22Rv1 (cell line): ENCODE measurements at regions not wholly inside any gene's neighbourhood (a gene's known extent, or its start where the extent isn't known, plus 50 kb on each side); places are given as distances from the start of the nearest gene placed in this dataset.

Experiments
- H3K27ac ChIP-seq: fragments of 450-650 bp; 2 replicates; pipeline ENCODE4 v1.5.1; 2017
- CTCF ChIP-seq: fragments of 450-650 bp; IDR thresholded peaks from 2 replicates; pipeline ENCODE4 v1.5.1; 2017; ENCODE audit warnings: mild to moderate bottlenecking
- ZFX ChIP-seq: fragments of 450-650 bp; IDR thresholded peaks from 2 replicates; pipeline ENCODE4 v1.6.1; 2017; ENCODE audit warnings: antibody characterized with exemption, borderline replicate concordance

- H3K27ac ChIP-seq: no peak overlapping the region
Measured at GRCh38 chr6:28707387-28708282, 182.0 kb downstream of the GPX5 start.

GRCh38 chr6:28709478-28710349, 184.0 kb downstream of the GPX5 start:
- no peak overlapping the region for H3K27ac ChIP-seq
- no peak for TF ChIP-seq ZFX
- no peak for TF ChIP-seq CTCF

More at GRCh38 chr6:28707387-28708282, 182.0 kb downstream of the GPX5 start:
- no peak for TF ChIP-seq CTCF
- no peak for TF ChIP-seq ZFX

- TF ChIP-seq ZFX (no peak), CTCF (no peak)
- no peak overlapping the region for H3K27ac ChIP-seq
Measured at GRCh38 chr6:28710466-28711191, 184.9 kb downstream of the GPX5 start.

GRCh38 chr6:28711325-28711724, 185.6 kb downstream of the GPX5 start:
- TF ChIP-seq CTCF (no peak), ZFX (no peak)
- no peak overlapping the region for H3K27ac ChIP-seq

GRCh38 chr6:28711788-28712341, 186.2 kb downstream of the GPX5 start:
- no peak overlapping the region; the same call in 1 of the 2 replicates for H3K27ac ChIP-seq
- TF ChIP-seq CTCF (no peak), ZFX (no peak)

GRCh38 chr6:28712982-28713381, 187.3 kb downstream of the GPX5 start:
- H3K27ac ChIP-seq: no peak overlapping the region
- no peak for TF ChIP-seq ZFX
- TF ChIP-seq CTCF: no peak
